ENCODE measurements at regions not wholly inside any gene's neighbourhood (a gene's known extent, or its start where the extent isn't known, plus 50 kb on each side); places are given as distances from the start of the nearest gene placed in this dataset.
A peak's percentile ranks its signal among the peaks of the same experiment; 100 is the strongest.

DNA sequence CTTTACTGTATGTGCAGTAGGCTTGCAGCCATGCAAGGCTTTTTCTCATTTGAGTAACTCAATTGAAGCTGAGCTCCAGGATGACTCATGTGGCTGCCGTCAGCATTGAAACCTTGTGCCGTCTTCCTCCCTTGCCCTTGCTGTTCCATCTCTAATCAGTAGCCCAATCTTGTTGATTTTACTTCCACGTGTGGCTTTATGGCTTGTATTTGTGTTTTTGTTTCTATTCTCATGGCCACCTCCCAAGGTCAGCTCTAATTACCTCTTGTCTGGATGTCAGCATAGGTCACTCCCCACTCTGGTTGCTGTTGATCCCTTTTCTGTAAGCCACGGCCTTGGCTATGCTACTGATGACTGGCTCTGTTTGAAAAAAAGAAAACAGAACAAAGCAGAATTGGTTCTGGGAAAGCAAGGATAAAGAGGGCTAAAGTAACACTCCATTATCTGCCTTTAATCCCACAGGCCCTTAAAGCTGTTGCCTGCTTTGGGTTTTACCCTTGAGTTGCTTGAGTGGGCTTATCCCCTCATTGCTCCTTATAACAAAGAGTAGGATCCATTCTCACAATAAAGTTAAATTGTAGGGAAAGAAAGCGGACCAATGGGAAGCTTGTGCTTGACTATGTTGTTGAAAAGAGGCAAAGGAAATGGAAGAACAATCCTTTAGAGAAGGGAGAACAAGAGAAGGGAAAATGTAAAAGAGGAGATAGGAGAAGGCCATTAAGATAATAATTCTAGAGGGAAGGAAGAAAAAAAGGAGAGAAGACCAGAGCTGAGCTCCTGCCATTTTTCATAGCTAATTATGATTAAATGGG is 173.9 kb upstream of the PGRMC2 start:
- Mint-ChIP-seq H3K4me1 (ENCODE audit: low read depth) (no peaks in the 10 kb centered on the region), H3K27me3 (ENCODE audit: insufficient read depth) (peaks cover 3% of the 10 kb centered on the region), H3K36me3 (ENCODE audit: low read depth) (no peaks in the 10 kb centered on the region), H3K27ac (no peak overlapping the region), H3K9me3 (no peaks in the 10 kb centered on the region), H3K4me3 (no peak overlapping the region)
- no peak for DNase-seq (ENCODE audit: low spot score)
- intact Hi-C loops (cut with micrococcal nuclease) = no loop called here

GRCh38 chr4:128459547-128459946 is 171.9 kb upstream of the PGRMC2 start:
- DNase-seq (ENCODE audit: low spot score) = no peak
- Mint-ChIP-seq H3K9me3 (no peaks in the 10 kb centered on the region), H3K4me1 (ENCODE audit: low read depth) (no peaks in the 10 kb centered on the region), H3K36me3 (ENCODE audit: low read depth) (no peaks in the 10 kb centered on the region), H3K27me3 (ENCODE audit: insufficient read depth) (peaks cover 5% of the 10 kb centered on the region), H3K27ac (no peak overlapping the region), H3K4me3 (no peak overlapping the region)
- intact Hi-C loops (cut with micrococcal nuclease) = no loop called here

- no peak overlapping the region for H3K4me3 Mint-ChIP-seq
- intact Hi-C loops (cut with micrococcal nuclease) = no loop called here
Measured at GRCh38 chr4:128458816-128459215, 171.2 kb upstream of the PGRMC2 start.

DNA sequence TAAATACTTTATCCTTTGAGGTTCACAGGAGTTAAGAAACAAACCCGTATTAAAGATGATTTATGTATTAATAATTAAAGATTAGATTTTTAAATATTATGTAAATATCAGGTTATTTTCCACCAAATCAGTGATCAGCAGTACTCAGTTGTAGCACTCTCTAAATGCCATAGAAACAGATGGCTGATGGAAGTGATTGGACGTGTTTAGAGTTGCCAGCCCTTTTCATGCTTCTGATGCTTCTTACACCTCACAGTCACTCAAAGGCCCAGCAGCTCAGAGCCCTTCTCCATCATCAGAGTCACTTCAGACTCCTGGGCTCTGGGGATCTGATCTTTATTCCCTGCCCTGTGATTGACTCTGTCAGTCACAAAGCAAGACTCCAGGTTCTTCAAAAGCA is 170.1 kb upstream of the PGRMC2 start:
- H3K27me3 Mint-ChIP-seq (ENCODE audit: insufficient read depth) = peaks cover 5% of the 10 kb centered on the region

More at GRCh38 chr4:128458816-128459215, 171.2 kb upstream of the PGRMC2 start:
- no peak for DNase-seq (ENCODE audit: low spot score)
- H3K27ac Mint-ChIP-seq = no peak overlapping the region
- no peaks in the 10 kb centered on the region for H3K36me3 Mint-ChIP-seq (ENCODE audit: low read depth)
- no peaks in the 10 kb centered on the region for H3K9me3 Mint-ChIP-seq
- H3K27me3 Mint-ChIP-seq (ENCODE audit: insufficient read depth) = peaks cover 5% of the 10 kb centered on the region
- H3K4me1 Mint-ChIP-seq (ENCODE audit: low read depth) = no peaks in the 10 kb centered on the region

GRCh38 chr4:128456171-128456570 is 168.6 kb upstream of the PGRMC2 start:
- H3K9me3 Mint-ChIP-seq = no peaks in the 10 kb centered on the region

More for the DNA sequence above, 170.1 kb upstream of the PGRMC2 start:
- H3K4me3 Mint-ChIP-seq = no peak overlapping the region
- H3K9me3 Mint-ChIP-seq = no peaks in the 10 kb centered on the region
- intact Hi-C loops (cut with micrococcal nuclease) = no loop called here
- H3K36me3 Mint-ChIP-seq (ENCODE audit: low read depth) = no peaks in the 10 kb centered on the region
- H3K27ac Mint-ChIP-seq = no peak overlapping the region
- H3K4me1 Mint-ChIP-seq (ENCODE audit: low read depth) = no peaks in the 10 kb centered on the region
- no peak for DNase-seq (ENCODE audit: low spot score)

DNA sequence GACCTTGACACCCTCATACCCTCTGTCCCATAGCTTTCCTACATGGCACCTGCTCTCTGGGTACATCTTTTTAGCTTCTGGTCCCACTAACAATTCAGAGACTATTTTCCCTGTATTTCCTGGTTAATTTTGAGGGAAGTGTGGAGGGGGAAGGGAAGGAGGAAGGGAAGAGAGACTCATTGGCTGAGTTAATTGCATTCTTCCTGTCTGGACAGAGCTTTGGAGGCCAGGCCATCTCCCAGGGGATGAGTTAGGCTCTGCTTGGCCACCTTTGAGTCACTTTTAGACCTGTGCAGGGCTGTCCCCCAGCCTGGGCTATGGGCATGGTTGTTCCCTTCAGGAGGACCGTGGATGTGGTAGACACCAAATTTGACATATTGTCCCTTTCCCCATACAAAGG is 167.9 kb upstream of the PGRMC2 start:
- intact Hi-C loops (cut with micrococcal nuclease) = loop anchor here (2.0 kb wide), 1 partner anchor 353 kb away; the partner anchor contains the start of gene JADE1
- H3K27ac Mint-ChIP-seq = no peak overlapping the region
- no peak for DNase-seq (ENCODE audit: low spot score)
- no peak overlapping the region for H3K4me3 Mint-ChIP-seq
- peaks cover 4% of the 10 kb centered on the region for H3K4me1 Mint-ChIP-seq (ENCODE audit: low read depth)
- peaks cover 9% of the 10 kb centered on the region for H3K27me3 Mint-ChIP-seq (ENCODE audit: insufficient read depth)
- H3K36me3 Mint-ChIP-seq (ENCODE audit: low read depth) = no peaks in the 10 kb centered on the region
- H3K9me3 Mint-ChIP-seq = no peaks in the 10 kb centered on the region

More at GRCh38 chr4:128456171-128456570, 168.6 kb upstream of the PGRMC2 start:
- Mint-ChIP-seq H3K4me3 (no peak overlapping the region), H3K27ac (no peak overlapping the region), H3K36me3 (ENCODE audit: low read depth) (no peaks in the 10 kb centered on the region), H3K4me1 (ENCODE audit: low read depth) (peaks cover 4% of the 10 kb centered on the region), H3K27me3 (ENCODE audit: insufficient read depth) (peaks cover 9% of the 10 kb centered on the region)
- DNase-seq (ENCODE audit: low spot score) = no peak
- intact Hi-C loops (cut with micrococcal nuclease) = no loop called here

DNA sequence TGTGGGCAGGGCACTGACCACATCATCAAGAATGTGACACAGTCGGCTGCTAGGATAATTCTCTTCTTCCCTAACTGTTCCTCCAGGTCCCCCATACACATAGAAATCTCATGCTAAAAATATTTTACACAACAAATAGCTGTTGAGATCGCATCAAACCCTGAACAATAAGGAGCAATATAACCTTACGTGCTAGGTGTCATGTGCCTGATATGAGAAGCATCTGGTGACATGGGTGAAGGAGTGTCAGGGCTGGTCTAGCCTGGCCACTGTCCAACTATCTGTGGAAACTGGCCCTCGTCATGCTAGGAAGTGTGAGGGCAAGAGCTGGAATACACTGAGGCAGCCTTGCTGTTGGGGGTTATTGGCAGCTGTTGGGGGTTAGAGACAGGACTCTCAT is 167.3 kb upstream of the PGRMC2 start:
- Mint-ChIP-seq H3K4me3 (no peak overlapping the region), H3K27me3 (ENCODE audit: insufficient read depth) (peaks cover 11% of the 10 kb centered on the region), H3K4me1 (ENCODE audit: low read depth) (peaks cover 4% of the 10 kb centered on the region), H3K9me3 (no peaks in the 10 kb centered on the region), H3K27ac (no peak overlapping the region), H3K36me3 (ENCODE audit: low read depth) (no peaks in the 10 kb centered on the region)
- no peak for DNase-seq (ENCODE audit: low spot score)
- intact Hi-C loops (cut with micrococcal nuclease) = loop anchor here (1.0 to 5.0 kb wide), 4 partner anchors 97 to 408 kb away; partner anchors contain the start of gene JADE1

DNA sequence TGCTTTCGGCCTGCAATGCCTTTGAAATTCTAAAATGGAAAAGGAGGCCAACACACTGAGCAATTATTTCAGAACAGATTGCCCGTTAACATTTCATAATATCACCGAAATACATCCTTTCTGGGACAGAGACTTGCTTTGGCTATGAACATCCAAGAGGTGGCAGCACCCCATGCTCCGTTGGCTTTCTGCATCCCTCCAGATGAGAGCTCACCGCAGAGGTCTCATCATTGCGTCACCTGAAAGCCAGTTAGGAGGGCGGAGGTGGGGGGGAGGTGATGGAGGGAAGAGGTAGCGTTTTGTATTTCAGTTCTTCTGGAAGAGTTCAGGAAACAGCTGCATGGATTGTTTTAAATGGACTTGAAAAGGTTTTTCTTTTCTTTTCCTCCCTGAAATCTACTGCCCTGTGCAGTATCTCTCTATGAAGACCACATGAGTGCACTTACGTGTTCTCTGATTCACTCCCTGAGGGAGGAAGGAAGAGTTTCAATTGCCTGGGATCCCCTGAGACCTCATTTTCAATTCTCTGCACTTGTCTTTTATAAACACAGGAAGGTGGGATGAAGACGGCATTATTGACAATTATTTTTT is 166.8 kb upstream of the PGRMC2 start:
- Mint-ChIP-seq H3K36me3 (ENCODE audit: low read depth) (no peaks in the 10 kb centered on the region), H3K4me3 (no peak overlapping the region), H3K4me1 (ENCODE audit: low read depth) (peaks cover 4% of the 10 kb centered on the region), H3K27ac (no peak overlapping the region), H3K27me3 (ENCODE audit: insufficient read depth) (peaks cover 11% of the 10 kb centered on the region), H3K9me3 (no peaks in the 10 kb centered on the region)
- intact Hi-C loops (cut with micrococcal nuclease) = loop anchor here (1.0 to 5.0 kb wide), 4 partner anchors 98 to 409 kb away; partner anchors contain the start of gene JADE1
- peak; percentile 20 for DNase-seq (ENCODE audit: low spot score)

- peaks cover 9% of the 10 kb centered on the region for H3K27me3 Mint-ChIP-seq (ENCODE audit: insufficient read depth)
- no peaks in the 10 kb centered on the region for H3K9me3 Mint-ChIP-seq
- intact Hi-C loops (cut with micrococcal nuclease) = loop anchor here (5.0 kb wide), 1 partner anchor 100 kb away; no protein-coding TSS in a partner anchor
- H3K36me3 Mint-ChIP-seq (ENCODE audit: low read depth) = no peaks in the 10 kb centered on the region
- H3K27ac Mint-ChIP-seq = no peak overlapping the region
- H3K4me3 Mint-ChIP-seq = no peak overlapping the region
- peaks cover 4% of the 10 kb centered on the region for H3K4me1 Mint-ChIP-seq (ENCODE audit: low read depth)
- DNase-seq (ENCODE audit: low spot score) = no peak
Measured at GRCh38 chr4:128452415-128452814, 164.8 kb upstream of the PGRMC2 start.

GRCh38 chr4:128451270-128451905 is 163.8 kb upstream of the PGRMC2 start:
- peaks cover 4% of the 10 kb centered on the region for H3K4me1 Mint-ChIP-seq (ENCODE audit: low read depth)
- H3K36me3 Mint-ChIP-seq (ENCODE audit: low read depth) = no peaks in the 10 kb centered on the region
- intact Hi-C loops (cut with micrococcal nuclease) = loop anchor here (5.0 kb wide), 1 partner anchor 101 kb away; no protein-coding TSS in a partner anchor
- peaks cover 13% of the 10 kb centered on the region for H3K27me3 Mint-ChIP-seq (ENCODE audit: insufficient read depth)
- no peak overlapping the region for H3K4me3 Mint-ChIP-seq
- H3K27ac Mint-ChIP-seq = no peak overlapping the region
- DNase-seq (ENCODE audit: low spot score) = no peak
- no peaks in the 10 kb centered on the region for H3K9me3 Mint-ChIP-seq

GRCh38 chr4:128450326-128451120 is 162.9 kb upstream of the PGRMC2 start:
- H3K4me1 Mint-ChIP-seq (ENCODE audit: low read depth) = peaks cover 4% of the 10 kb centered on the region
- DNase-seq (ENCODE audit: low spot score) = no peak
- H3K36me3 Mint-ChIP-seq (ENCODE audit: low read depth) = no peaks in the 10 kb centered on the region
- no peak overlapping the region for H3K27ac Mint-ChIP-seq
- H3K9me3 Mint-ChIP-seq = no peaks in the 10 kb centered on the region
- H3K27me3 Mint-ChIP-seq (ENCODE audit: insufficient read depth) = peaks cover 13% of the 10 kb centered on the region
- H3K4me3 Mint-ChIP-seq = no peak overlapping the region
- intact Hi-C loops (cut with micrococcal nuclease) = loop anchor here (5.0 kb wide), 1 partner anchor 102 kb away; no protein-coding TSS in a partner anchor

DNA sequence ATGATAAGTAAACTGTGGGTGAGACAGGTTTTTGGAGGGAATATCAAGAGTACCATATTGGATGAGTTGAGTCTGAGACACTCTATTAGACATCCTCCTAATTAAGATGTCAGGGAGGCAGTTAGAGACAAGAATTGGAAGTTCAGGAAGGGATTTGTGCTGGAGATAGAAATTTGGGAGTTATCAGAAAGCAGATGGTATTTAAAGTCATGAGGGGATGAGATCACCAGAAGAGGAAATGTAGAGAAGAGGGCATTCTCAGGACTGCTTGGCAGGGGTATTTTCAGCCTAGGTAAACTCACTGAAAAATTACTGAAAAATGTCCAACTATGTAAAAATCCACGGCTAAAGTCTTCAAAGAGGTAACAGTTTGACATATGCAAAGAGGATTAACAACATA is 161.6 kb upstream of the PGRMC2 start:
- Mint-ChIP-seq H3K27me3 (ENCODE audit: insufficient read depth) (peaks cover 11% of the 10 kb centered on the region), H3K4me1 (ENCODE audit: low read depth) (peaks cover 4% of the 10 kb centered on the region), H3K27ac (no peak overlapping the region), H3K36me3 (ENCODE audit: low read depth) (no peaks in the 10 kb centered on the region), H3K4me3 (no peak overlapping the region), H3K9me3 (peaks cover 8% of the 10 kb centered on the region)
- intact Hi-C loops (cut with micrococcal nuclease) = no loop called here
- no peak for DNase-seq (ENCODE audit: low spot score)

Data from activated T-helper 1 cell treated with anti-CD3 and anti-CD28 coated beads, Interleukin-12 subunit alpha, Interleukin-12 subunit beta, Interleukin-2, Interleukin-4 antibody, amounts not matched to agents 30 ng/mL and 10 ng/mL and 1 ng/mL, durations not matched to agents 14 hours and 24 hours and 36 hours (primary cell).